OCI-LY1 (cell line): ENCODE measurements at regions not wholly inside any gene's neighbourhood (a gene's known extent, or its start where the extent isn't known, plus 50 kb on each side); places are given as distances from the start of the nearest gene placed in this dataset.

ENCODE experiments used
- CTCF ChIP-seq: fragments of 200-600 bp; sonication (generic), shearing (Covaris generic); IDR thresholded peaks from 2 replicates; pipeline ENCODE4 v1.5.1; 2017; ENCODE audit warnings: mild to moderate bottlenecking, antibody characterized with exemption, low read length, moderate library complexity, mixed read lengths
- EZH2 ChIP-seq: fragments of 200-600 bp; sonication (generic), shearing (Covaris generic); IDR thresholded peaks from 2 replicates; pipeline ENCODE4 v1.8.0; 2017; ENCODE audit warnings: borderline replicate concordance, mixed run types, mild to moderate bottlenecking, antibody characterized with exemption, low read length, moderate library complexity, mixed read lengths

GRCh38 chr5:67374378-67374777 is 177.8 kb upstream of the CD180 start:
- TF ChIP-seq CTCF, result no peak
- TF ChIP-seq EZH2, result no peak
